HAP-1 (cell line): ENCODE measurements at regions not wholly inside any gene's neighbourhood (a gene's known extent, or its start where the extent isn't known, plus 50 kb on each side); places are given as distances from the start of the nearest gene placed in this dataset.

Experiments used
- DNase-seq, 2 experiments: peaks; one replicate each; pipeline ENCODE4 v3.0.0-alpha.2; 2016 to 2020; ENCODE audit warnings: low spot score in 2 of 2
- H3K27me3 ChIP-seq: fragments of 250-450 bp; sonication (Bioruptor Pico); 2 replicates; pipeline ENCODE4 v1.5.1; 2020; ENCODE audit warnings: low read depth, mild to moderate bottlenecking, moderate library complexity
- H3K36me3 ChIP-seq: fragments of 250-450 bp; sonication (Bioruptor Pico); replicated peaks from 2 replicates; pipeline ENCODE4 v1.5.1; 2020; ENCODE audit warnings: mild to moderate bottlenecking
- H3K4me1 ChIP-seq: fragments of 250-450 bp; sonication (Bioruptor Pico); 2 replicates; pipeline ENCODE4 v1.5.1; 2020; ENCODE audit warnings: mild to moderate bottlenecking
- H3K4me3 ChIP-seq: fragments of 250-450 bp; sonication (Bioruptor Pico); 2 replicates; pipeline ENCODE4 v1.5.1; 2020; ENCODE audit warnings: mild to moderate bottlenecking, moderate library complexity
- H3K9me3 ChIP-seq: fragments of 250-450 bp; sonication (Bioruptor Pico); 2 replicates; pipeline ENCODE4 v1.5.1; 2020; ENCODE audit warnings: mild to moderate bottlenecking, moderate library complexity
- in situ Hi-C: fragments of 300-500 bp; cut with MboI; formaldehyde crosslinking; loops from 3 replicates; pipeline ENCODE4 v1.14.3; 2020; ENCODE audit warnings: low sequenced_read_pairs, inconsistent platforms, mixed read lengths

GRCh38 chr15:47824147-47824546 lies 106.8 kb downstream of the SEMA6D start:
- in situ Hi-C loops = no loop called here

GRCh38 chr15:47829667-47830066 lies 112.4 kb downstream of the SEMA6D start:
- H3K4me1 ChIP-seq = no peaks in the 10 kb centered on the region
- in situ Hi-C loops = no loop called here
- no peak for DNase-seq

More at GRCh38 chr15:47824147-47824546, 106.8 kb downstream of the SEMA6D start:
- Histone ChIP-seq H3K27me3 (no peaks in the 10 kb centered on the region), H3K36me3 (no peaks in the 10 kb centered on the region), H3K4me3 (no peak overlapping the region), H3K4me1 (no peaks in the 10 kb centered on the region), H3K9me3 (no peaks in the 10 kb centered on the region)
- no peak for DNase-seq

GRCh38 chr15:47834093-47834492 lies 116.8 kb downstream of the SEMA6D start:
- no peak for DNase-seq
- in situ Hi-C loops = no loop called here
- no peaks in the 10 kb centered on the region for H3K36me3 ChIP-seq
- no peaks in the 10 kb centered on the region for H3K9me3 ChIP-seq
- H3K27me3 ChIP-seq = no peaks in the 10 kb centered on the region
- H3K4me3 ChIP-seq = no peak overlapping the region
- H3K4me1 ChIP-seq = no peaks in the 10 kb centered on the region

More at GRCh38 chr15:47829667-47830066, 112.4 kb downstream of the SEMA6D start:
- H3K27me3 ChIP-seq = no peaks in the 10 kb centered on the region
- no peaks in the 10 kb centered on the region for H3K36me3 ChIP-seq
- H3K4me3 ChIP-seq = no peak overlapping the region
- H3K9me3 ChIP-seq = no peaks in the 10 kb centered on the region

- in situ Hi-C loops = no loop called here
These were observed 122.0 kb downstream of the SEMA6D start for GRCh38 chr15:47839233-47839825.

GRCh38 chr15:47843124-47843663 lies 125.9 kb downstream of the SEMA6D start:
- Histone ChIP-seq H3K4me1 (no peaks in the 10 kb centered on the region), H3K9me3 (no peaks in the 10 kb centered on the region), H3K27me3 (no peaks in the 10 kb centered on the region; the same call in 1 of the 2 replicates), H3K4me3 (no peak overlapping the region), H3K36me3 (no peaks in the 10 kb centered on the region)
- DNase-seq = no peak
- in situ Hi-C loops = no loop called here

More at GRCh38 chr15:47839233-47839825, 122.0 kb downstream of the SEMA6D start:
- H3K4me3 ChIP-seq = no peak overlapping the region
- H3K27me3 ChIP-seq = no peaks in the 10 kb centered on the region; the same call in 1 of the 2 replicates
- H3K9me3 ChIP-seq = no peaks in the 10 kb centered on the region
- no peaks in the 10 kb centered on the region for H3K4me1 ChIP-seq
- no peaks in the 10 kb centered on the region for H3K36me3 ChIP-seq
- no peak for DNase-seq

GRCh38 chr15:47844437-47844836 lies 127.1 kb downstream of the SEMA6D start:
- in situ Hi-C loops = no loop called here
- no peaks in the 10 kb centered on the region for H3K4me1 ChIP-seq
- H3K27me3 ChIP-seq = no peaks in the 10 kb centered on the region; the same call in 1 of the 2 replicates
- no peaks in the 10 kb centered on the region for H3K9me3 ChIP-seq
- H3K36me3 ChIP-seq = no peaks in the 10 kb centered on the region
- no peak overlapping the region for H3K4me3 ChIP-seq
- DNase-seq = no peak

- Histone ChIP-seq H3K27me3 (no peaks in the 10 kb centered on the region), H3K4me3 (no peak overlapping the region), H3K9me3 (no peaks in the 10 kb centered on the region), H3K4me1 (no peaks in the 10 kb centered on the region), H3K36me3 (no peaks in the 10 kb centered on the region)
- in situ Hi-C loops = no loop called here
- DNase-seq = no peak
These were observed 129.0 kb downstream of the SEMA6D start for GRCh38 chr15:47846128-47846868.

GRCh38 chr15:47846876-47847275 lies 129.6 kb downstream of the SEMA6D start:
- Histone ChIP-seq H3K27me3 (no peaks in the 10 kb centered on the region), H3K9me3 (no peaks in the 10 kb centered on the region), H3K36me3 (no peaks in the 10 kb centered on the region), H3K4me1 (no peaks in the 10 kb centered on the region), H3K4me3 (no peak overlapping the region)
- no peak for DNase-seq
- in situ Hi-C loops = no loop called here

- in situ Hi-C loops = no loop called here
- Histone ChIP-seq H3K4me1 (peaks cover 12% of the 10 kb centered on the region), H3K27me3 (no peaks in the 10 kb centered on the region), H3K9me3 (no peaks in the 10 kb centered on the region), H3K36me3 (no peaks in the 10 kb centered on the region), H3K4me3 (no peak overlapping the region)
- no peak for DNase-seq
These were observed 138.8 kb downstream of the SEMA6D start for GRCh38 chr15:47856071-47856470.

GRCh38 chr15:47857014-47857775 lies 139.9 kb downstream of the SEMA6D start:
- Histone ChIP-seq H3K4me1 (peaks cover 19% of the 10 kb centered on the region), H3K9me3 (no peaks in the 10 kb centered on the region)

GRCh38 chr15:47857776-47858167 lies 140.5 kb downstream of the SEMA6D start:
- H3K4me3 ChIP-seq = no peak overlapping the region
- in situ Hi-C loops = no loop called here
- no peak for DNase-seq

More at GRCh38 chr15:47857014-47857775, 139.9 kb downstream of the SEMA6D start:
- no peaks in the 10 kb centered on the region for H3K36me3 ChIP-seq
- H3K27me3 ChIP-seq = no peaks in the 10 kb centered on the region
- H3K4me3 ChIP-seq = no peak overlapping the region
- DNase-seq = no peak
- in situ Hi-C loops = no loop called here

GRCh38 chr15:47861111-47861903 lies 144.0 kb downstream of the SEMA6D start:
- DNase-seq = peak; percentile 40 to 43
- H3K36me3 ChIP-seq = no peaks in the 10 kb centered on the region
- in situ Hi-C loops = no loop called here

More at GRCh38 chr15:47857776-47858167, 140.5 kb downstream of the SEMA6D start:
- peaks cover 19% of the 10 kb centered on the region for H3K4me1 ChIP-seq
- no peaks in the 10 kb centered on the region for H3K36me3 ChIP-seq
- no peaks in the 10 kb centered on the region for H3K9me3 ChIP-seq
- H3K27me3 ChIP-seq = no peaks in the 10 kb centered on the region

GRCh38 chr15:47862402-47862801 lies 145.1 kb downstream of the SEMA6D start:
- no peak for DNase-seq
- no peaks in the 10 kb centered on the region for H3K27me3 ChIP-seq
- peaks cover 11% of the 10 kb centered on the region for H3K4me1 ChIP-seq
- H3K9me3 ChIP-seq = no peaks in the 10 kb centered on the region
- in situ Hi-C loops = no loop called here
- H3K36me3 ChIP-seq = no peaks in the 10 kb centered on the region
- H3K4me3 ChIP-seq = no peak overlapping the region

More at GRCh38 chr15:47861111-47861903, 144.0 kb downstream of the SEMA6D start:
- Histone ChIP-seq H3K27me3 (no peaks in the 10 kb centered on the region), H3K9me3 (no peaks in the 10 kb centered on the region), H3K4me1 (peaks cover 11% of the 10 kb centered on the region), H3K4me3 (no peak overlapping the region)
